ENCODE measurements at regions not wholly inside any gene's neighbourhood (a gene's known extent, or its start where the extent isn't known, plus 50 kb on each side); places are given as distances from the start of the nearest gene placed in this dataset.
"Not testable (repeated sequence)": the region's sequence is repeated elsewhere in the genome, so short reads cannot be mapped to it uniquely, and the experiment has no call there.

- no peak for DNase-seq (ENCODE audit: low spot score)
- in situ Hi-C loops (cut with MboI; ENCODE audit: low pct_unique_long_range_greater_than_20kb, low sequenced_read_pairs, unreplicated experiment), result no loop called here
- no peak for TF ChIP-seq CTCF (IDR thresholded peaks at IDR 0.05; ENCODE audit: extremely low read depth, insufficient read depth, missing control alignments)
Measured at GRCh38 chr14:106509807-106510206, 983.4 kb downstream of the TMEM121 start.

- DNase-seq (ENCODE audit: low spot score), result no peak
- TF ChIP-seq CTCF (IDR thresholded peaks at IDR 0.05; ENCODE audit: extremely low read depth, insufficient read depth, missing control alignments), result no peak
- in situ Hi-C loops (cut with MboI; ENCODE audit: low pct_unique_long_range_greater_than_20kb, low sequenced_read_pairs, unreplicated experiment), result no loop called here
Measured at GRCh38 chr14:106511006-106511799, 984.8 kb downstream of the TMEM121 start.

DNA sequence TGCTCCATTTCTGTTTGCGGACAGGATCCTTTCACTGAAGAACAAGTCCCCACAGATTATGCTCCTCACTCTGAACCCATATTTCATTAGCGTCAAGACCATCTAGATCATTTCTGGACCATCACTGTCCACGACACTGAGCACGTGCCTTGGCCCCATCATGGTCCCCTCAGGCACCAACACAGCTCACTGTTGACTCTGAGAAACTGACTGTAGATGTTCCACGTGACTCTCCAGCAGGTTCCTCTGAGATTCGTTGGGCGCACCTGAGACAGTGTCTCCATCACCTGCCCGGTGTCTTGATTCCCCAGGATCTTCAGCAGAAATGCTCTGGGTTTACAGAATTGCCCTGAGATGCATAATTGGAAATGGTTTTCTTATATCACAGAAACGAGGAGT lies 985.4 kb downstream of the TMEM121 start:
- TF ChIP-seq CTCF (IDR thresholded peaks at IDR 0.05; ENCODE audit: extremely low read depth, insufficient read depth, missing control alignments), result no peak
- in situ Hi-C loops (cut with MboI; ENCODE audit: low pct_unique_long_range_greater_than_20kb, low sequenced_read_pairs, unreplicated experiment), result no loop called here
- no peak for DNase-seq (ENCODE audit: low spot score)

GRCh38 chr14:106513302-106513701 lies 986.9 kb downstream of the TMEM121 start:
- DNase-seq (ENCODE audit: low spot score), result no peak
- in situ Hi-C loops (cut with MboI; ENCODE audit: low pct_unique_long_range_greater_than_20kb, low sequenced_read_pairs, unreplicated experiment), result no loop called here
- no peak for TF ChIP-seq CTCF (IDR thresholded peaks at IDR 0.05; ENCODE audit: extremely low read depth, insufficient read depth, missing control alignments)

DNA sequence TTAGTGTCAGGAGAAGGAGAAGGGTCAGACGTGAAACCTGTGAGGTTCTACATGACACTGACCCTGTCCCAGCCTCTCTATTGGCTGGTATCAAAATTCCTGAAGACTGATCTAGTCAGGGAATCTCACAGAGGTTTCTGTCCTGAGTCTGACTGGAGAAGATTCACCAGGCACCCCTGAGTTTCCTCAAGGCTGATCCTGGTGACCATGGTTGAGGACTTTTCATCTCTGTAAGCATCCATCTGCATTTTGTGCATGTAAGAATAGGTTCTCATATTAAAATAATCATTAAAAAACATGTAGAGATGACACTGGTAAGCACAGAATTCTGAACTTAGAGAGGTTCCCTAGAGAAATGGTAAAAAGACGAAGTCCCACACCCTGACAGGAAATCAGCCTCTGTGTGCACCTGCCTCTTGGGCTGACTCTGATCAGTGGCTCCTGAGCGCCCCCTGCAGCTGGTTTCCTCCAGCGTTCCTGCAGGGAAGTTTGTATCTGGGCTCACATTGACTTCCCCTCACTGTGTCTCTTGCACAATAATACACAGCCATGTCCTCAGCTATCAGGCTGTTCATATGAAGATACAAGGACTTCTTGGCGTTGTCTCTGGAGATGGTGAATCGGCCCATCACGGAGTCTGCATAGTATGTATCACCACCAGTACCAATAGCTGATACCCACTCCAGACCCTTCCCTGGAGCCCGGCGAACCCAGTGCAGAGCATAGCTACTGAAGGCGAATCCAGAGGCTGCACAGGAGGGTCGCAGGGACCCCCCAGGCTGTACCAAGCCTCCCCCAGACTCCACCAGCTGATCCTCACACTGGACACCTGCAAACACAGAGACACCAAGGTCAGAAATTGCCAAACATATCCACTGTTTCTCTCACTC lies 991.9 kb downstream of the TMEM121 start:
- in situ Hi-C loops (cut with MboI; ENCODE audit: low pct_unique_long_range_greater_than_20kb, low sequenced_read_pairs, unreplicated experiment), result no loop called here
- peak; percentile 87 for TF ChIP-seq CTCF (IDR thresholded peaks at IDR 0.05; ENCODE audit: extremely low read depth, insufficient read depth, missing control alignments)
- DNase-seq (ENCODE audit: low spot score), result peak; percentile 29

DNA sequence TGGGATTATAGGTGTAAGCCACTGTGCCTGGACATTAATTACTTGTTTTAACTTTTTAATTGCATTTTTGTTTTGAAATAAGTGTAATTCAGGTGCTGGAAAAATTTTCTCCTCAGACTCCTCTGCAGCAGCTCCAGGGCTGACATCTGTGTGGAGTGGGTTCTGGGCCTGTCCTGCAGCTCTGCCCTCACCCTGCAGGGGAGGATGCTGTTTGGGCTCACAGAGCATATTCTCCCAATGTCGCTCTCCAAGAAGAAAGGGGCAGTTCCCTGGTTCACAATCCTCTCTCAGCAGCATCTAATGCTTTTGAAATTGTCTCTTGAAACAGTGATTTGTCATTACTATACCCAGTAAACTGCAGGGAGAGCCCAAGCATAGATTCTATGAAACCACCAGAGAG lies 995.7 kb downstream of the TMEM121 start:
- in situ Hi-C loops (cut with MboI; ENCODE audit: low pct_unique_long_range_greater_than_20kb, low sequenced_read_pairs, unreplicated experiment); DNase-seq (ENCODE audit: low spot score): not testable (repeated sequence)

DNA sequence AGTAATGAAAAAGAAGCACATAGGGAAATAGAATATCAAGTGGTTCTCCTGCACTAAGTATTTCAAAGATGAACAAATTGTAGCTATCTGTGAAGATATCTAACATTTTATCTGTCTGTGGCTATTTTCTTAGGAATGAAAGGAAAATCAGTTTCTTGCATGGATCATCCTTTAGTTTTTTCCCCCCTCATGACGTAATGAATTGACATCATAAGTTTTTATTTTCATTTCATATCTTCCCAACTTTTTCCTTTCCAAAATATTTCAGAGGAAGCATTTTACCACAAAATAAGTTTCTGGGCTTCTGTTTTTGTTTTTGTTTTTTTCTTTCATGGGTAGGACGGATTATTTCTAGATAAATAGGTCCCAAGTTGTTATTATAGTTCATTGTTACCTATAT lies 996.6 kb downstream of the TMEM121 start:
- TF ChIP-seq CTCF (IDR thresholded peaks at IDR 0.05; ENCODE audit: extremely low read depth, insufficient read depth, missing control alignments), result no peak
- DNase-seq (ENCODE audit: low spot score), result no peak
- in situ Hi-C loops (cut with MboI; ENCODE audit: low pct_unique_long_range_greater_than_20kb, low sequenced_read_pairs, unreplicated experiment), result no loop called here
